OCI-LY1 (cell line): ENCODE measurements at regions not wholly inside any gene's neighbourhood (a gene's known extent, or its start where the extent isn't known, plus 50 kb on each side); places are given as distances from the start of the nearest gene placed in this dataset.

Source experiments
- H2AFZ ChIP-seq: fragments of 200-600 bp; sonication (generic), shearing (Covaris generic); 2 replicates; pipeline ENCODE4 v1.6.0; 2014; ENCODE audit warnings: antibody characterized with exemption, mild to moderate bottlenecking, low read length
- H3F3A ChIP-seq: fragments of 200-600 bp; sonication (generic), shearing (Covaris generic); 2 replicates; pipeline ENCODE4 v1.6.0; 2014; ENCODE audit warnings: mild to moderate bottlenecking, antibody characterized with exemption, low read length, moderate library complexity; ENCODE audit not compliant: insufficient read depth
- H3K27ac ChIP-seq: fragments of 200-600 bp; sonication (generic); 2 replicates; pipeline ENCODE4 v1.5.1; 2014; ENCODE audit warnings: low read length, mixed run types, mild to moderate bottlenecking, low read depth; ENCODE audit not compliant: poor library complexity, severe bottlenecking
- H3K27me3 ChIP-seq: fragments of 200-600 bp; sonication (generic); 2 replicates; pipeline ENCODE4 v1.6.0; 2014; ENCODE audit warnings: antibody characterized with exemption, mild to moderate bottlenecking, low read length, moderate library complexity; ENCODE audit not compliant: insufficient read depth
- H3K36me3 ChIP-seq: fragments of 200-600 bp; sonication (generic); 2 replicates; pipeline ENCODE4 v1.6.1; 2014; ENCODE audit warnings: mild to moderate bottlenecking, antibody characterized with exemption, low read length, moderate library complexity, mixed read lengths; ENCODE audit not compliant: insufficient read depth
- H3K4me1 ChIP-seq: fragments of 200-600 bp; sonication (generic); 2 replicates; pipeline ENCODE4 v1.5.1; 2014; ENCODE audit warnings: mild to moderate bottlenecking, low read length, moderate library complexity; ENCODE audit not compliant: insufficient read depth, severe bottlenecking
- H3K4me2 ChIP-seq: fragments of 200-600 bp; sonication (generic), shearing (Covaris generic); 2 replicates; pipeline ENCODE4 v1.6.1; 2014; ENCODE audit warnings: low read length
- H3K4me3 ChIP-seq: fragments of 200-600 bp; sonication (generic); 2 replicates; pipeline ENCODE4 v1.5.1; 2014; ENCODE audit warnings: low read length, low read depth, mild to moderate bottlenecking, mixed read lengths; ENCODE audit not compliant: poor library complexity, severe bottlenecking
- H3K79me2 ChIP-seq: fragments of 200-600 bp; shearing (Covaris generic); 2 replicates; pipeline ENCODE4 v1.6.1; 2016; ENCODE audit warnings: mixed run types, low read length, mixed read lengths; ENCODE audit not compliant: insufficient read depth
- H3K9ac ChIP-seq: fragments of 200-600 bp; sonication (generic), shearing (Covaris generic); 2 replicates; pipeline ENCODE4 v1.6.1; 2014; ENCODE audit warnings: mild to moderate bottlenecking, low read length, mixed read lengths
- H3K9me2 ChIP-seq: fragments of 200-600 bp; sonication (generic), shearing (Covaris generic); 2 replicates; pipeline ENCODE4 v1.6.1; 2014; ENCODE audit warnings: low read depth, mild to moderate bottlenecking, low read length, mixed read lengths
- H3K9me3 ChIP-seq: fragments of 200-600 bp; shearing (Covaris generic); 2 replicates; pipeline ENCODE4 v1.6.1; 2014; ENCODE audit warnings: low read length, mixed read lengths
- H4K20me1 ChIP-seq: fragments of 200-600 bp; sonication (generic), shearing (Covaris generic); 2 replicates; pipeline ENCODE4 v1.6.0; 2016; ENCODE audit warnings: mild to moderate bottlenecking, low read length; ENCODE audit not compliant: insufficient read depth
- CTCF ChIP-seq: fragments of 200-600 bp; sonication (generic), shearing (Covaris generic); IDR thresholded peaks from 2 replicates; pipeline ENCODE4 v1.5.1; 2017; ENCODE audit warnings: mild to moderate bottlenecking, antibody characterized with exemption, low read length, moderate library complexity, mixed read lengths
- EZH2 ChIP-seq: fragments of 200-600 bp; sonication (generic), shearing (Covaris generic); IDR thresholded peaks from 2 replicates; pipeline ENCODE4 v1.8.0; 2017; ENCODE audit warnings: borderline replicate concordance, mixed run types, mild to moderate bottlenecking, antibody characterized with exemption, low read length, moderate library complexity, mixed read lengths

- no peak overlapping the region for H3K27ac ChIP-seq
- no peak for TF ChIP-seq CTCF
- TF ChIP-seq EZH2: no peak
- H3K9ac ChIP-seq: no peak overlapping the region
- H3K9me2 ChIP-seq: no peaks in the 10 kb centered on the region
- H3K4me3 ChIP-seq: no peak overlapping the region
- no peak overlapping the region for H2AFZ ChIP-seq
- H3K27me3 ChIP-seq: no peaks in the 10 kb centered on the region
- no peaks in the 10 kb centered on the region for H3K36me3 ChIP-seq
- no peaks in the 10 kb centered on the region for H3K4me1 ChIP-seq
- no peaks in the 10 kb centered on the region for H3F3A ChIP-seq
- H3K79me2 ChIP-seq: no peaks in the 10 kb centered on the region
- H3K4me2 ChIP-seq: no peak overlapping the region
- no peaks in the 10 kb centered on the region for H3K9me3 ChIP-seq
- no peaks in the 10 kb centered on the region for H4K20me1 ChIP-seq
Observed at GRCh38 chr5:109594217-109594616, 95.5 kb upstream of the MAN2A1 start.

- TF ChIP-seq CTCF (no peak), EZH2 (no peak)
- H3F3A ChIP-seq: no peaks in the 10 kb centered on the region
- no peaks in the 10 kb centered on the region for H3K9me3 ChIP-seq
- H3K79me2 ChIP-seq: no peaks in the 10 kb centered on the region
- H3K27me3 ChIP-seq: no peaks in the 10 kb centered on the region
- no peak overlapping the region for H3K9ac ChIP-seq
- no peak overlapping the region for H3K4me3 ChIP-seq
- no peak overlapping the region for H3K27ac ChIP-seq
- no peaks in the 10 kb centered on the region for H3K4me1 ChIP-seq
- H3K4me2 ChIP-seq: no peak overlapping the region
- no peaks in the 10 kb centered on the region for H4K20me1 ChIP-seq
- no peak overlapping the region for H2AFZ ChIP-seq
- no peaks in the 10 kb centered on the region for H3K36me3 ChIP-seq
- no peaks in the 10 kb centered on the region for H3K9me2 ChIP-seq
Observed at GRCh38 chr5:109590799-109591198, 98.9 kb upstream of the MAN2A1 start.

GRCh38 chr5:109589986-109590385 is 99.7 kb upstream of the MAN2A1 start:
- H3K27me3 ChIP-seq: no peaks in the 10 kb centered on the region
- no peaks in the 10 kb centered on the region for H3F3A ChIP-seq
- H3K9ac ChIP-seq: no peak overlapping the region
- no peak overlapping the region for H3K4me2 ChIP-seq
- no peaks in the 10 kb centered on the region for H3K79me2 ChIP-seq
- TF ChIP-seq CTCF (peak; percentile 16; the same call in 1 of the 2 replicates), EZH2 (no peak)
- no peak overlapping the region for H3K4me3 ChIP-seq
- H3K9me3 ChIP-seq: no peaks in the 10 kb centered on the region
- H3K27ac ChIP-seq: no peak overlapping the region
- H3K4me1 ChIP-seq: no peaks in the 10 kb centered on the region
- no peaks in the 10 kb centered on the region for H3K36me3 ChIP-seq
- no peaks in the 10 kb centered on the region for H3K9me2 ChIP-seq
- no peaks in the 10 kb centered on the region for H4K20me1 ChIP-seq
- no peak overlapping the region for H2AFZ ChIP-seq
